ENCODE measurements at regions not wholly inside any gene's neighbourhood (a gene's known extent, or its start where the extent isn't known, plus 50 kb on each side); places are given as distances from the start of the nearest gene placed in this dataset.

GRCh38 chr7:153190452-153190851 is 430.9 kb downstream of the ACTR3B start:
- TF ChIP-seq EP300 (IDR thresholded peaks at IDR 0.05) (no peak), CTCF (IDR thresholded peaks at IDR 0.05) (no peak)
